Central memory CD8-positive, alpha-beta T cell (primary cell): ENCODE measurements at regions not wholly inside any gene's neighbourhood (a gene's known extent, or its start where the extent isn't known, plus 50 kb on each side); places are given as distances from the start of the nearest gene placed in this dataset.
"Not testable (repeated sequence)": the region's sequence is repeated elsewhere in the genome, so short reads cannot be mapped to it uniquely, and the experiment has no call there.

Source experiments
- ATAC-seq: fragments of 150-1000 bp; cut with Tn5 transposase; replicated peaks from 2 replicates; pipeline ENCODE4 v1.10.0; 2022; ENCODE audit warnings: mild to moderate bottlenecking, moderate FRiP score, moderate number of reproducible peaks; ENCODE audit not compliant: poor library complexity, severe bottlenecking; ENCODE audit errors: extremely low read depth
- DNase-seq, 2 donors: peaks; one replicate each; pipeline ENCODE4 v3.0.0; 2021; ENCODE audit warnings: low spot score in 2 of 2
- H3K27ac Mint-ChIP-seq: one replicate; pipeline ENCODE4 v1.8.0; 2022; ENCODE audit warnings: low read depth, mild to moderate bottlenecking, moderate library complexity, mixed read lengths
- H3K27me3 Mint-ChIP-seq: one replicate; pipeline ENCODE4 v1.8.0; 2022; ENCODE audit warnings: mixed read lengths
- H3K36me3 Mint-ChIP-seq: one replicate; pipeline ENCODE4 v1.8.0; 2022; ENCODE audit warnings: mild to moderate bottlenecking, moderate library complexity, mixed read lengths; ENCODE audit not compliant: insufficient read depth
- H3K4me1 Mint-ChIP-seq: one replicate; pipeline ENCODE4 v1.8.0; 2022; ENCODE audit warnings: mixed read lengths
- H3K4me3 Mint-ChIP-seq: one replicate; pipeline ENCODE4 v1.8.0; 2022; ENCODE audit warnings: mild to moderate bottlenecking, moderate library complexity, mixed read lengths
- H3K9me3 Mint-ChIP-seq: one replicate; pipeline ENCODE4 v1.8.0; 2022; ENCODE audit warnings: mixed read lengths

DNA sequence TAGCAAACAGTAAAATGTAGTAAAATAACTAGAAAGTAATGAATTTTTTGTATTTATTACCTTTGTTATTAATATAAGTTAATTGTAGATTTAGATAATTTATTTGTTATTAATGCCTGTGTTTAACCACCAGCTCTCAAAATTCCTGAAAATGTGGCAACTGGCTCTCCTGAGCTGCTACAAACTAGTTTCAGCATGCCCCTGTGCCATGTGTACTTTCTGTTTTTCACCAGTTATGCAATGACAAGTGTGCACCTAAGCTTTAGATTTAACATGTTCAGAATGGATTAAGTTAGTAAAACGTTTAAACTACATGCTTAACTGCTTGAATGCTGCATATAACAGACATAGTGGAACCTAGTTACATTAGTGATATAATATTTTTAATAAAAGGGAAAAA is 88.1 kb downstream of the POSTN start:
- peaks cover 1% of the 10 kb centered on the region for H3K36me3 Mint-ChIP-seq
- peaks cover 16% of the 10 kb centered on the region for H3K9me3 Mint-ChIP-seq
- H3K4me1 Mint-ChIP-seq = no peaks in the 10 kb centered on the region
- no peak for ATAC-seq
- H3K27me3 Mint-ChIP-seq = no peaks in the 10 kb centered on the region
- no peak overlapping the region for H3K27ac Mint-ChIP-seq
- no peak overlapping the region for H3K4me3 Mint-ChIP-seq
- DNase-seq = no peak

DNA sequence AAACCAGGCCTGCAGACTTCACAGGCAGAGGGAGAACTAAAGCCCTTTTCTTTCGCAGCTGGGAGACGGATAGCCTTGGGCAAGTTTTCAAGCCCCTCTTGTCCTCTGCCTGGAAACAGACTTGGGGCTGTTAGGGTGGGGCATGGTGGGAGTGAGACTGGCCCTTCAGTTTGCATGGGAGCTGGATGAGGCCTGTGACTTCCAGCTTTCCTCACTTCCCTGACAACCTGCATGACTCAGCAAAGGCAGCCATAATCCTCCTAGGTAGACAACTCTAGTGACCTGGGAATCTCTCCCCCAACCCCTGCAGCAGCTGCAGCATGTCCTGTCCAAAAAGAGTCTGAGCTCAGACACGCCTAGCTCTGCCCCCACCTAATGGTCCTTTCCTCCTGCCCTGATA is 93.0 kb downstream of the POSTN start:
- H3K36me3 Mint-ChIP-seq = peaks cover 1% of the 10 kb centered on the region
- no peak for ATAC-seq
- no peaks in the 10 kb centered on the region for H3K4me1 Mint-ChIP-seq
- peaks cover 10% of the 10 kb centered on the region for H3K9me3 Mint-ChIP-seq
- no peak for DNase-seq
- no peak overlapping the region for H3K27ac Mint-ChIP-seq
- no peaks in the 10 kb centered on the region for H3K27me3 Mint-ChIP-seq
- no peak overlapping the region for H3K4me3 Mint-ChIP-seq

DNA sequence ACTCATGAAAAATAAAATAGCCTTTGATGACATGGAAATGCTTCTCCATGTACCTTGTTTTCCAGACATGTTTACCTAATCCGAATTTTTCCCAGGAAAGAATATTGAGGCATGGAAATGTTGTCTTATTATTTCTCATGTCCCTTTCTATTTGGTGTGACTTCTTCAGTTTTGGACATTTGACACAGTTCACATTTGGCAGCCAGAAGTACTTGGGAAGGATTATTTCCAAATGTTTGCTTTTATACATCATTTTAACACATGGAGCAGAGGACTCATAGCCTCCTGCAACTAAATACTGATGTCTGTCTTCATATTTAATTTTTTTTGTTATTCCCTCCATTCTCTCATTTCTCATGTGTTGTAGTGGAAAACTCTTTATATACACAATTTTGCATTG is 94.3 kb downstream of the POSTN start:
- H3K36me3 Mint-ChIP-seq = peaks cover 1% of the 10 kb centered on the region
- H3K9me3 Mint-ChIP-seq = peaks cover 10% of the 10 kb centered on the region
- ATAC-seq (no peak), DNase-seq (no peak)
- no peak overlapping the region for H3K4me3 Mint-ChIP-seq
- no peak overlapping the region for H3K27ac Mint-ChIP-seq
- no peaks in the 10 kb centered on the region for H3K27me3 Mint-ChIP-seq
- no peaks in the 10 kb centered on the region for H3K4me1 Mint-ChIP-seq

DNA sequence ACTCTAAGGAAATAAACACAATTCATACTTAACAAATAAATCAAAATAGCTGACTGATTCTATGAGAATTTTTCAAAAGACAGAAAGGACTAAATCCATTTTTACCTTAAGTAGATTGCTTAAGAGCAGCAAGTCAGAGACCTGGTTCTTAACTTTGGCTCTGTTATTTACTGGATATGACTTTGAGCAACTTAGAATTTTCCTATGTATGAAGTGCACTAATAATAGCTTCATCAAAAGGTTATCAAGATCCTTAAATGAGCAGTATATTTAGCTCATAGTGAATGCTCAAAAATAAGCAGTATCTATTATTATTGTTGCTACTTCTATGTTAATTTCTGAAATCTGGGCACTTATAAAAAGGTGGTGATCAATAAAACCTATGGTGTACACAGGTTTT is 95.3 kb downstream of the POSTN start:
- H3K9me3 Mint-ChIP-seq = peaks cover 16% of the 10 kb centered on the region
- H3K27ac Mint-ChIP-seq = no peak overlapping the region
- ATAC-seq (no peak), DNase-seq (no peak)
- H3K4me1 Mint-ChIP-seq = no peaks in the 10 kb centered on the region
- peaks cover 1% of the 10 kb centered on the region for H3K36me3 Mint-ChIP-seq
- no peaks in the 10 kb centered on the region for H3K27me3 Mint-ChIP-seq
- no peak overlapping the region for H3K4me3 Mint-ChIP-seq

- not testable (repeated sequence) for H3K27me3 Mint-ChIP-seq, ATAC-seq, H3K27ac Mint-ChIP-seq, DNase-seq, H3K4me3 Mint-ChIP-seq, H3K36me3 Mint-ChIP-seq, H3K4me1 Mint-ChIP-seq
- H3K9me3 Mint-ChIP-seq = peaks cover 16% of the 10 kb centered on the region
Observed at GRCh38 chr13:37502303-37502993, 96.1 kb downstream of the POSTN start.

DNA sequence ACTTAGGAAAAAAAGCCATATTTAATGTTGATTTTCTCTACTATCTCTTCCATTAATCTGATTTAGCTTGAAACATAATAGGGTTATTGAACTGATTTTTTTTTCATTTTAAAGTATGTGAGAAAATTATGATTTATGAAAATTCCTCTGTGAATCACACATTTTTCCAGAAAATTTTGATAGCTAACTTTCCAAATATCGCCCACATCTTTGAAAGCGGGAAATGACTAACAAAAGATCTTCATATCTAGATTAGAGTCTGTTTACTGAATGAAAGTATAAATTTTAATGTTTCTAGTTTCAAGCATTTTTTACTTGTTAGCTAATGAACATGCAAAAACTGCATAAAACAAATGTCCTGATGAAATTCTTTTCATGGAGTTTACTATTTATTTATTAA is 97.4 kb downstream of the POSTN start:
- no peak overlapping the region for H3K27ac Mint-ChIP-seq
- H3K36me3 Mint-ChIP-seq = peaks cover under 1% of the 10 kb centered on the region
- H3K4me3 Mint-ChIP-seq = no peak overlapping the region
- no peaks in the 10 kb centered on the region for H3K27me3 Mint-ChIP-seq
- no peak for DNase-seq
- ATAC-seq = no peak
- H3K4me1 Mint-ChIP-seq = no peaks in the 10 kb centered on the region
- peaks cover 8% of the 10 kb centered on the region for H3K9me3 Mint-ChIP-seq

- H3K36me3 Mint-ChIP-seq = no peaks in the 10 kb centered on the region
- ATAC-seq (no peak), DNase-seq (no peak)
- peaks cover 25% of the 10 kb centered on the region for H3K9me3 Mint-ChIP-seq
- H3K27ac Mint-ChIP-seq = no peak overlapping the region
- no peaks in the 10 kb centered on the region for H3K4me1 Mint-ChIP-seq
- H3K4me3 Mint-ChIP-seq = no peak overlapping the region
- no peaks in the 10 kb centered on the region for H3K27me3 Mint-ChIP-seq
Observed at GRCh38 chr13:37495046-37495445, 103.5 kb downstream of the POSTN start.

GRCh38 chr13:37493775-37494174 is 104.8 kb downstream of the POSTN start:
- Mint-ChIP-seq H3K27me3 (no peaks in the 10 kb centered on the region), H3K27ac (no peak overlapping the region), H3K4me3 (no peak overlapping the region), H3K9me3 (peaks cover 26% of the 10 kb centered on the region), H3K4me1 (no peaks in the 10 kb centered on the region), H3K36me3 (no peaks in the 10 kb centered on the region)
- DNase-seq (no peak), ATAC-seq (no peak)

GRCh38 chr13:37492741-37493514 is 105.6 kb downstream of the POSTN start:
- peaks cover 24% of the 10 kb centered on the region for H3K9me3 Mint-ChIP-seq
- DNase-seq = no peak
- H3K27ac Mint-ChIP-seq = no peak overlapping the region
- H3K36me3 Mint-ChIP-seq = no peaks in the 10 kb centered on the region
- no peaks in the 10 kb centered on the region for H3K27me3 Mint-ChIP-seq
- no peak for ATAC-seq
- H3K4me1 Mint-ChIP-seq = no peaks in the 10 kb centered on the region
- no peak overlapping the region for H3K4me3 Mint-ChIP-seq

- no peak for DNase-seq
- H3K36me3 Mint-ChIP-seq = no peaks in the 10 kb centered on the region
Observed at GRCh38 chr13:37492075-37492474, 106.5 kb downstream of the POSTN start.

DNA sequence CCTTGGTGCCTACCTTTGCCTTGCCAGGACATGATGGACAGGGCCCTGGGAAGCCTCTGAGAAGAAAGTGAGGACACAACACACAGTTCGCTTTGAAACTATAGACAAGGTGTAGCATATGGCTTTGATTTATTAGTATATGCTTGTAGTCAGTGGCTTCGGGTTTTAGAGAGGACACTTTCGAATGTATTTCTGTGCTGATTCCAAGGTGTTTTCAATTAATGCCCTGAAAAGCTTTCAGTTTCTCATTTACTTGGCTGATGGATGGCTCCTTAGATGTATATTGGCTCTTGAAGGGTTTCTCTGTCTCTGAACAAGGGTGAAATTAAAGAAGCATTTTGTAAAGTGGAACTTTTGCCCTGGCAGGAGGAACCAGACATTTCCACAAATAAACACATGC is 106.9 kb downstream of the POSTN start:
- Mint-ChIP-seq H3K27me3 (no peaks in the 10 kb centered on the region), H3K27ac (no peak overlapping the region), H3K9me3 (peaks cover 24% of the 10 kb centered on the region), H3K4me1 (no peaks in the 10 kb centered on the region), H3K36me3 (no peaks in the 10 kb centered on the region), H3K4me3 (no peak overlapping the region)
- DNase-seq (no peak), ATAC-seq (no peak)

More at GRCh38 chr13:37492075-37492474, 106.5 kb downstream of the POSTN start:
- no peak for ATAC-seq
- Mint-ChIP-seq H3K27ac (no peak overlapping the region), H3K4me3 (no peak overlapping the region), H3K27me3 (no peaks in the 10 kb centered on the region), H3K4me1 (no peaks in the 10 kb centered on the region), H3K9me3 (peaks cover 24% of the 10 kb centered on the region)

DNA sequence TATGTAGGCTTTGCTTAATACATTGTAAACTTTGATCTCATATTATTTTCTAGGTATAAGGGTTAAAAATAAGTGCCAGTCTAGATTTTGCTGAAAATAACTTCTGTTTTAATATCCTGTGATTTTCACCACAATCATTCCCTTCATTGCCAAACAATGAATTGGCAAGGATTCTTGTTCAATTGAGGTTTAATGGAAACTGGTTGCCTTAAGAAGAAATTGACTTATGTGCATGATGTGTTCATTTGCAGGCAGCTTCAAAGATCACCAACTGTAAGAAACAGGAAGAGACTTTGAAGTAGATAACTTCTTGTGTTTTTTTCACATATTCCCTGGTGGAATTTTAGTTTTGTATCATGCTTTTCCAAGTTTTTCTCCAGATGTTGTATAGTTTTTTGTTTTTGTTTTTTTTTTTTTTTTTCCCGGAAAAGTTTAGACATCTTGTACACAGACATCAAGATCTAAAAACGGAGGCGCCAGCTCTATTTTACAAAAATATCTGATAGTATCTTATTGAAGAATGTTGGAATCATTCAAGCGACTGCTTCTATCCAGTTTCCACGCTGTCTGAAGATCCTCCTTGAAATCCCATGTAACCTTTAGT is 108.3 kb downstream of the POSTN start:
- Mint-ChIP-seq H3K4me1 (no peaks in the 10 kb centered on the region), H3K36me3 (no peaks in the 10 kb centered on the region), H3K4me3 (no peak overlapping the region), H3K27me3 (no peaks in the 10 kb centered on the region), H3K9me3 (peaks cover 24% of the 10 kb centered on the region), H3K27ac (no peak overlapping the region)
- ATAC-seq = no peak
- DNase-seq = no peak

DNA sequence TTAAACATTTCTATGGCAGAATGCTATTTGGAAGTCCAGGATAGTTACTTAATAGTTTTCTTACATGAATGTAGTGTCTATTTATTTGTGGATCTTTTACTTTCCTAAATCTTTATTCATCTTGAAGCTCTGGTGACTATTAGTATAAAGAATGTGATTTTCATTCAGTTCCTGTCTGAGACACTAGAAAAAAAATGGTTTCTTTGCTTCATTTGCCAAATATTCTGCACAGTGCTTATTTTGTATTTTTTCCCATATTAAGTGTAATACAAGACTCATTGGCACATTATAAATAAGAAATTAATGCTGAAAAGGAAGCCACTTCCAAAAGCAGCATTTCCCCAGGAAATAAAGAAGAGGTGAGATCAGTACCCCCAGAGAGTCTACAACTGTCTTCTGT is 109.8 kb downstream of the POSTN start:
- Mint-ChIP-seq H3K36me3 (no peaks in the 10 kb centered on the region), H3K27ac (no peak overlapping the region), H3K9me3 (peaks cover 12% of the 10 kb centered on the region), H3K27me3 (no peaks in the 10 kb centered on the region), H3K4me1 (no peaks in the 10 kb centered on the region), H3K4me3 (no peak overlapping the region)
- DNase-seq (no peak), ATAC-seq (no peak)
